Frontal cortex (tissue), 3 donors: ENCODE measurements at regions not wholly inside any gene's neighbourhood (a gene's known extent, or its start where the extent isn't known, plus 50 kb on each side); places are given as distances from the start of the nearest gene placed in this dataset.

Experiments
- DNase-seq, 2 donors: peaks; one replicate each; pipeline ENCODE4 v3.0.0; 2012; ENCODE audit warnings: low spot score in 2 of 2
- FAIRE-seq: peaks from 2 replicates; lab custom pipeline; 2012; peaks lifted over from hg19 to GRCh38; lab: Jason Lieb, UNC
- donor health status: control.
- donor health status: control.
- donor health status: control.

DNA sequence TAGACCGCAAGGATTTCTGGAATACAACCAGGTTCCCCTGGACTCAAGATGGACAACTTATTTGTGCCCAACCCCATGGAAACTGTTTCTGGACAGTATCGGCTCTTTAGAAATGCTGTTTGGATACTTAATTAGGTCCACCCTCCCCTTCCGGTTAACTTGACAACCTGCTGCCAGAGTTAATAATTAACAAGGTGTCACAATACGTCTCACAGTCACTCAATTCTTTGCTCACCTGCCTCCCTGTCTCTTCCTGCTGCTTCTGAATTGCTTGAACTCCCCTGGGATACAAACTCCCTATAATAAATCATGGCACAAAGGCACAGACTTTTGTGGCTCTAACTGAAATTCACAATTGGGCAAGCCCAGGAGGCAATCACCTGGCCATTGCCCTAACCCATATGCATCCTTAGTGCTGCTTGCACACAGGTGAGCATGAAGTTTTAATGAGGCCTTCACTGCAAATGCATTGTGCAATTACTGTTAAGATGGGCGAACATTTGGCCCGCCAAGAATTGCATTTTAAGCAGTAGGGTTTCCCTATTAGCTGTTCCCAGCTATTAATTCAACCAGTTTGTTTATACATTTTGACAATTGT is 504.4 kb upstream of the NOX3 start:
- FAIRE-seq (no peak), DNase-seq (no peak)

DNA sequence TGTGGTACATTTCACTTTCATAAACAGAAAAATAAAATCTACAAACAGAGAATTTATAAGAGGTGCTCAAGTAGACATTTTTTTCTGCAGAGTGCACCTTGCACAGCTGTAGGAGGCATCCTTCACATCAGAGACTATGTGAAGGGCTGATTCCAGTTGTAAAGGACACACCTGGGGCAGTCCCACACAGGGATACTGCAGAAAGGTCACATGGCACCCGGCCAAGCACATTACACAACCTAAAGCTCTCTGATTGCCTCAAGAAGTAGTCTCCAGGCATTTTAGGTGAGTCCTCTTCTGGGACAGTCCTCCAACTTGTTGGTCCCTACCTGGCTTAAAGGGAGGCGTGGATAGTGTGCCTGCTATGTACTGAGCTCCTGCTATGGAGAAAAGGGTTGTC is 502.9 kb upstream of the NOX3 start:
- DNase-seq (no peak), FAIRE-seq (no peak)

DNA sequence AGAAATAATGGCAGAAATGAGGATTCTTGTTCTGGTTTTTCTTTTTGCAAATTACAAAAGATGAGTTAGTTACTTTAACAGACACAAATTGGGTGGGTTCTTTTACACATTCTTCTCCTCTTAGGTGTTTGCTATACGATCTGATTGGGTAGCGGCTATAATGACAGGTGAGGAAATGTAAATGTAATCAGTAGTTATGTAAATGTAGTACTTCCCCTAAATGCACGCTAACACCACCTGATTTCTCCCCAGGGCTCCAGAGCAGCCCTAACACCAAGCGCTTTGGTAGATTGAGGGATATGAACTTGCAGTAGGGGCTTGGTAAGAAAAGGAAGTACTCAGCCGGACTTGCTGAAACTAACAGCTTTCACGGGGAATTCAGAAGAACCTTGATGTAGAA is 499.4 kb upstream of the NOX3 start:
- FAIRE-seq (no peak), DNase-seq (no peak)

DNA sequence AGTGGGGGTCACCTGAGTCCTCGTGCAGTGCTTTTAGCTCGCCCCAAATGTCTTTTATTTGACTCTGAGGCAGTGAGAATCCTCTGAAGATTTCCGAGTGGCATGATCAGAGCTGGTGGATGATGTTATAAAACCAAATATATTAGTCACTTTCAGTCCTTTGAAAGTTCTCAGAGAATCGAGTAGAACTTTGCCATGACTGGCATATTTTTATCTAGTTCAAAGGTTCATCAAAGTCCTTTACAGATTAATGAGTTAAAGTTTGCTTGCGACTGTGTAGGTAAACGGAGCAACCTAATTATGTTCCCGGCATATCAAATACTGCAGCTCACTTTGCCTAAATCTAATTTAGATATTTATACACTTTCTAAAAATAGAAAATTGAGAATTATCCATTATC is 498.5 kb upstream of the NOX3 start:
- no peak for FAIRE-seq
- DNase-seq: no peak

DNA sequence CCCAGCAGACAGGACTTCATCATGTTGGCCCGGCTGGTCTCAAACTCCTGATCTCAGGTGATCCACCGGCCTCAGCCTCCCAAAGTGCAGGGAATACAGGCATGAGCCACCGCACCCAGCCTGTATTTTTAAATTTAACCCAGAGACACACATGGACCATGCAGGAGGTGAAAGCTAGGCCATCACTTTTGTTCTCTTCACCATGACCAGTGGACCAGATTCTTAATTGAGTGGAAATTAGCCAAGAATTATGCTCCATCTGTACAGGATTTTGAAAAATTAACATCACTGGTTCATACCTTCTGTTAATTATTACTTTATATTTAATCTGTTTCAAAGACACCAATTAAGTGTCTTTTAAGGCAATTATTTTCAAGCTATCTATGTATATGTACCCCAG is 493.6 kb upstream of the NOX3 start:
- FAIRE-seq (no peak), DNase-seq (no peak)

DNA sequence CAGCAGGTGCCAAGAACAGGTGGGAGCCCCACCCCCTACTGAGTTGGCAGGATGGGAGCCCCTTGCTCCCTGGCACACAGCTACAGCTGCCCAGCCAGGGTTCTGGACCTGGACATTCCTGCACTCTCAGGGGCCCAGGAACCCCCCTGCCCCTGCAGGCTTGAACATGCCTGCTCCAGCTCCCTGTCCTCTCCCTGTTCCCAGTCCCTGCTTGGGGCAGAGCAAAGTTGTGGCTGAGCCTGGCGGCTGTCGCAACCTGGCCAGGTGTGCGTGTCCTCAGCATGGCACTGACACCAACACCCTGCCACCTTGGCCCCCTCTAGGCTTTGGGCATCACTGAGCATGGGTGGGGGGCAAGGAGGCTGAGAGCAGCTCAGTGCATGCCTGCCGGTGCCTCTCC is 491.2 kb upstream of the NOX3 start:
- FAIRE-seq (no peak), DNase-seq (no peak)

DNA sequence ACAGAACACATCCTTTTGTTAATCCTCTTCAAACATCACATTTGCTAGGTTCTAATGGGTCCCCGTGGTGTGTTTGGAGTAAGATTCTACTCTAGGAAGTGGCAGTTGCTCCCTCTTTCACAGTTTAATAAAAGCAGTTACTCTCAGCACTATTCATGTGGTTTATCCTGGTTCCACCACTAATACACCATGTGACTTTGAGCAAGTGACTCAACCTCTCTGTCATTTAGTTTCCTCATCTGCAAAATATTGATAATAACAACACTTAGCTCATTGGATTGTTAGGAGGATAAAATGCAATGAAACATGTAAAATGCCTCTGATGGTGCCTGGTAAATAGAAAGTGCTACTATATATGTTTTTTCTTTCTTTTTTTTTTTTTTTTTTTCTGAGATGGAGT is 488.0 kb upstream of the NOX3 start:
- no peak for DNase-seq
- no peak for FAIRE-seq

DNA sequence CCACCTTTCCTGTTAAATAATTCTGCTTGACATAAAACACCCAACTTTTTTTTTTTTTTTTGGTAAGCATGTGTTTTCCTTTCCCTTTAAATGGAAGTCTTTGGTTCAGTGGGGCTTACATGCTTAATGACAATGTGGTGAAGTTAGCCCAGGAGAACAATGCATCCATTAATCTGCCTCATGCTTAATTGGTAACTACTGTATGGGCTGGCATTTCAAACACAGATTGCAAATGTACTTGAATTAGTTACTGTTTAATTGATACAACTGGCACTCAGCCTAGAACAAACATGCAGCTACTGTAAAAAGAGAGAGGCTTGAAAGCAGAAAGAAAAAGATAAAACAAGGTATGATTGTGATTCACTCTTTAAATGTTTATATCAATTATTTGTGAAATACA is 483.6 kb upstream of the NOX3 start:
- no peak for FAIRE-seq
- no peak for DNase-seq

DNA sequence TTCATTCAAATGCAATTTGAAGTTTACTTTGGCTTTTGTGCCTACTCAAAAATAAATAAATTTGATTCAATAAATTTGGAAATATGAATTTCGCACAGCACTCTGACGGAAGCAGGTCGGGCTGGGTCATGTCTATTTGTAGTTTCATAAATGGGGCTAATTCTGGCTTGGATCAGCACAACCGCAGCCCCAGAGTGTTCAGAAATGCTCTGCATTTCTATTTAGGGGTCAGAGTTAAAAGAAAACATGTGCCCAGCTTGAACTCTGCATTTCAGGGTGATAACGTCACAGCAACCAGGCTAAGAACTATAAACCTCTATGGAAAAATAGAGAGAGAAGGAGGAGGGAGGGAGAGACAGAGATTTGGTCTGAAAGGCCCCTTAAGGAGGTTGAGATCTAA is 480.9 kb upstream of the NOX3 start:
- no peak for DNase-seq
- no peak for FAIRE-seq

DNA sequence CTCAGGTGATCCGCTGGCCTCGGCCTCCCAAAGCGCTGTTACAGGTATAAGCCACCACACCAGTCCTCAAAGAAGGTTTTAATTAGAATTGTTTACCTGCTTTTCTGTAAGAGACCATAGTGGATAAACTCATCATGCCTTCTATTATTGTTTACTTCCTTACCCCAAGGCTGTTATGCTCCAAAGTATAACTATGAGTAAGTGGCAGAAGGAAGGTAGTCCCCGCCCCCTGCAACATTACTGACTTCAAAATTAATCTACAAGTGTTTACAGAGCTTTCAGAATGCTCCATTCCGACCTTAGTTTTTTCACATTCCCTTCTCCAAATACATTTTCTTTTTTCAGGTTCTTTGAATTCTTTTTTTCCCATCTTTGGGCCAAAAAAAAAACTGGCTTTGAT is 480.5 kb upstream of the NOX3 start:
- DNase-seq (no peak), FAIRE-seq (no peak)

DNA sequence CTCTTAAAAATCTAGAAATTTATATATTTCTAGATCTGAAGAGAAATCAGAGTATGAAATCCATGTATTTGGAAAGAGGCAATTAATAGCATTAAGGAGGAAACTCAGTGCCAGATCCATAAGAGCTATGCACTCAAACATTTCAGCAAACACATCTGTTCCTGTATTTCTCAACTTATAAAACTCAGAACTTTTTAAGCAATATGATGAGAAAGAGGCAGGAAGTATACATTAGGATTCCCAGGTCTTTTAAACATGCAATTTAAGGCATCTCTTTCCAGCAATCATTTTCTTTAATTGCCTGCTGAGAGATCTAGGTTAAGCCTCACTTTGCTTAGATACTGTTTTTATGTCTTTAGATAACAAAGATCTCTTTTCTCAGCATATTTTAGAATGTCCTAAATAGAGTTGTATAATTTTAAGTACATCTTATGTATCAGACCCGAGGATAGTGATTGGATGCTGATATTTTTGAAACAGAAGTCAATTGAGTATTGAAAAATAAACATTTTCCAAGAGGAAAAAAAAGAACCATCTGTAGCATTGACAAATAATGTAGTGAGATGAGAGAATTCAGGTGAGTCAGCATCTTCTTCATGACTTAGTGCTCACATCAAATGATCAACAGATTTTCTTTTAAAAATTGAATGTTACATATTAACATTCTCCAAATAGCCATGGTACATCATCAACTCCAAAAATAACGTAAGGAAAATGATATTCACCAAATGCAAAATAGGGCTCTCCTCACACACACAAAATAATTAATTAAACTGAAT is 461.4 kb upstream of the NOX3 start:
- no peak for FAIRE-seq

DNA sequence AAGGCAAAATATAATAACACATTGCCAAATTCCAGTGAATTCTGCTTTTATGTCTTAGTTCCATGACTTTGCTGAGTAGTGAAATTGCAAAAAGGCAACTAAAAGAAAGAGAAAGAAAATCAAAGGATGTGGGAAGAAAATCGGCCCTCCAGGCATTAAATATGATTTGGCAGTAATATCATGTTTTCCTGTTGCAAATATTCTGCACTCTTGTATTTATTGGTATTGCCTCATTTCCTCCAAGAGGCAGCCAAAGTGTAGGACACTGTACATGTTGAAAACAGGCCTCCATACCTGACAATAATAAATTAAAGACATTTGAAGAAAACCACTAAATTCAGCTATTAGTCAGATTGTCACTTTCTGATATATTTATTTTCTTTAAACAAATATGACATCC is 460.0 kb upstream of the NOX3 start:
- DNase-seq (no peak), FAIRE-seq (no peak)

More for the DNA sequence above, 461.4 kb upstream of the NOX3 start:
- DNase-seq: no peak

DNA sequence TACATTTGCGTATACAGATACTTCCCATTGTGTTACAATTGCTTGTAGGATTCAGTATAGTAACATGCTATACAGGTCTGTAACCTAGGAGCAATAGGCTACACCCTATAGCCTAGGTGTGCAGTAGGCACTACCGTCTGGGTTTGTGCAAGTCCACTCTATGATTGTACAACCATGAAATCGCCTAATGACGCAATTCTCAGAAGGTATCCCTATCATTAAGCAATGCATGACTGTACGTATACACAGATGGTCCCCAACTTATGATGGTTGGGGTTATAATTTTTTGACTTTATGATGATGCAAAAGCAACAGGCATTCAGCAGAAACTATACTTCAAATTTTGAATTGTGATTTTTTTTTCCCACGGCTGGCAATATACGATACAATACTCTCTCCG is 458.2 kb upstream of the NOX3 start:
- FAIRE-seq: no peak
- DNase-seq: no peak

DNA sequence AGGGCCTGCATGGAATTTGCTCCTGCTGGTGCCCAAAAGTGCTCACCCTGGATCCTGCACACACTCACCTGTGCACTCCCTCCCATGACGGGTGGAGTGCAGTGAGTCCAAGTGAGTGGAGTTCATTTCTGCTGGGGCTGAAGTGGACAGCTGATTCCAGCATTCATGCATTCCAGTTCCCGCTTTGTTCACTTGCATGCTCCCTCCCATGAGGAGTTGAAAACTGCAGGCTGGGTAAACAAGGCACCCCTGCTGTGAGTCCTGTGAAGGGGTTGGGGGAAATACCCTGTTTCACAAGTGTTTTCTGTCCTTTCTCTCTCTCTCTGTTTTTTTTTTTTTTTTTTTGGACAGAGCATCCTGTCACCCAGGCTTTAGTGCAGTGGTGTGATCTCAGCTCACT is 454.1 kb upstream of the NOX3 start:
- no peak for DNase-seq
- no peak for FAIRE-seq

DNA sequence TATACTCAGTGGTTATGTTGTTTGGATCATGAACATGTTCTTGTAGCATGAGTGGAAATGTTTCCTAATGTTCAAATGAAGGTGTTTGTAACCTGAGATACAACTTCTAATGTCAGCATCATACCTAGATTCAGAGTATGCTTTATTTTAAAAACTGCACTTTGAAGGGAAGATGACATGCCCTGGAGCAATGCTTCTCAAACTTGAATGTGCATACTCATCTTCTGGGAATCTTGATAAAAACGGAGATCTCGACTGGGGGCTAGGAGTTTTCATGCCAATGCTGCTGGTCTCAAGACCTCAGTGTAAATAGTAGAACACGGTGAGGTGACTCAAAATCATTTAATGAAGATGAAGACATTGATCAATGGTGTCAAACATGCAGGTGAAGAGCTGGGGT is 440.0 kb upstream of the NOX3 start:
- FAIRE-seq (no peak), DNase-seq (no peak)

DNA sequence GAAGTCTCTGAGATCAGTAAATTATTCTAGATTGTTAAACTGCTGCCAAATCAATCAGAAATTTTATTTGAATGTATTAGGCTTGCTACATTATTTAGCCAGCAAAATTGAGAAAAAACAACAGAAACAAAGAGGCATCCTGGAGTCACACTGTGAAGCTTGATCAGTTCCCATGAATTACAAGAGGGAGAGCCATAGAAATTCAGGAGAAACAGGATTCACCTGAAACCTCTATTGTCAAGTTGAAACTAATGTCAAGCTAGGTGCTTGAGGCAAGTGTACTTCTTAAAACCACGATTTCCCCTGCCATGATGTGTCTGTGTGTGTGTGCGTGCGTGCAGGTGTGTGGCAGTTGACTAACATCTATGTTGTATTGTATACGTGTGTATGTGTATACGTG is 439.1 kb upstream of the NOX3 start:
- no peak for FAIRE-seq
- DNase-seq: no peak

DNA sequence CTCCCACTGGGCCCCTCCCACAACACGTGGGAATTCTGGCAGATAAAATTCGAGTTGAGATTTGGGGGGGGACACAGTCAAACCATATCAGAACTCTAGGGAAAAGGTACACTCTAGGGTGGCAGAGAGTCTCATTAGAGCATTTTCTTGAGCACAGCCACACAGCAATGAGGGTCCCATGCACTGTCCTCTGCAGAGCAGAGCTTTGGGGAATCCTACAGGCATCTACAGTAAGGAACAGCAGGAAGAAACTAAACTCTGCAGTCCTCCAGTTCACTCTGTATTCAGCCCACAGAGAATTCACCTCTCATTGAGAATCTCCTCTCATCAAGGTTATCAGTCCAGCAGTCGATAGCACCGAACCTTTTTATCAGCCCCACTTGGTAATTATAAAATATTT is 438.6 kb upstream of the NOX3 start:
- DNase-seq (no peak), FAIRE-seq (no peak)

DNA sequence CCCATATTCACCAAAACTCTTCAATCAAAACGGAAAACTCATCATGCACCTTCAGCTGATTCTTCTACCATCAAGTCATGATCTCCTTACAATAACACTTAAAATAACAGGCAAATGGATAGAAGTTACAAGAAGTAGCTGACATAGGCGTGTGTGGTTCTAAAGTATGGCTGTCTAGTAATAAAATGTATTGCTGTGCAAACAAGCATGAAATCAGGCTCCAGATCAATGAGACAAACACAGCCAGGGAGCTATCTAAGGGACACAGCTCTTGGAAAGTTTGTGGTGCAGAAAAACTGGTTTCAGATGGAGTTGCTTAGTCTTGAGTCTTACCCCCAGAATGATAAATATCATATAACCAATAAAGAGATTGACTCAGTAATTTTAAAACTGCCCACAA is 434.8 kb upstream of the NOX3 start:
- DNase-seq (no peak), FAIRE-seq (no peak)

DNA sequence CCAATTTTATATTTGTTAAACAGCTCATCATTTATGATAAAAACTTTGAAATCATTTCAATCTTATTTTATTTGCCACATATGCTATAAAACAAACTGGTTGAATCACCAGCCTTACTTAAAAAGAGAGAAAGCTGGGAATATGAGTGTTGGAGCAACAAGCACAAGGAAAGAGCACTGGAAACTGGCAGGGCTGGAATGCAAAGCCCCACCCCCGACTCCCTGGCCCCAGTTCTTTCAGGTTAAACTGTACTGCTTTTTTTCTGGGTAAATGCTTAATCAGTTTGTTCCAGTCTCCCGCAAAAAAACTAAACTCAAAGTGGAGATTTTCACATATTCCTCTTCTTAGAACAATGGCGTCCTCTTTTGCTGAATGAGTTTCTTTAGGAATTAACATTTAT is 433.8 kb upstream of the NOX3 start:
- no peak for DNase-seq
- no peak for FAIRE-seq

DNA sequence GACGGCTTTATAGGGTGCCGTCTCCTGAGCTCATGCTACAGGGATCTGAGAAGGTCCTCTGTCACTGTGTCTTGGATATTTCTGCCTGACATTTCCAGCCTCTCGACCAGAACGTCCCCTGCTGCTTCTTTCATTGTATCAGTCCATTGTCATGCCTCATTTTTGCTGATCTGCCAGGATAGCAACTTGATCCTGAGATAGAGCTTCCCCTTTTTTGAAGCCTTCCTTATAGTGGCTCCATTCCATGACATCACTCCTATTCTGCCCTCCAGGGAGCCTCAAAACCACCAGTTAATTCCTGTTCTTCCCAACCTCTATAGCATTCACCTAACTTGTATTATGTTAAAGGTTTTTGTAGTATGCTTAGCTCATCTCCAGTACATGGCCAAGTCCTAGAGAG is 431.8 kb upstream of the NOX3 start:
- no peak for DNase-seq
- FAIRE-seq: no peak

DNA sequence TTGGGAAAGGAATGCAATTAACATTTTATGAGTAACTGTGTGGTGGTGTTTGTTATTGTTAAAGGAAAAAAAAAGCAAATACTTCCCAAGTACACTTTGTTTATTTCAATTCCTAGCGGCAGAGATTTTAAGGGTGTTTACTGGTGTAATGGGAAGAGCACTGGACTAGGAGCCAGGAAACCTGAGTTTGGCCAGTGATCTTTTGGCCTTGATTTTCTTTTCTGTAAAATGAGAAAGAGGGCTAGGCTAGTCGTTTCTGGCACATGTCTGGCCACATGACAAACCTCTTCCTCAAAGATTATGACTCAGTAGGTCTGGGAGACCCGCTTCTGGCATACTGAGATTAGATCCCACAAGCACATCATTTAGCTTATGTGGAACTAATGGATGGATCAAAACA is 428.1 kb upstream of the NOX3 start:
- FAIRE-seq (no peak), DNase-seq (no peak)

DNA sequence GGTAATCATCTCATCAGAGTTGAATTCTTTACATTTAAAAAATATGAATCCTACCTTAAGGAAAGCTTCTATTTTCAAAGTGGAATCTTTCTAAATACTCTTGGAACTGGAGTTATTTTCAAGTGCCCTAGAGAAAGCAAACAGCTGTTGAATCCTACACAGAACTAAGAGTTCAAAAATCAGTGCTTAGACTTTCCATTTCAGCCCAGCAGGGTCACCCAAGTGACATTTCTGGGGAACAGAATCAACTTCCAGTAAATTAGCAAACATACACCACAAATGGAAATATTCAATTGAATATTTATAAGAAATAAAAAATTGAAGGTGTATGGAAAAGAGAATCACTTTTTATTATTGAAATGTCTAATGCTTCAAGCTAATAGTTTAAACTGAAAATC is 427.7 kb upstream of the NOX3 start:
- DNase-seq (no peak), FAIRE-seq (no peak)
